ENCODE measurements at regions not wholly inside any gene's neighbourhood (a gene's known extent, or its start where the extent isn't known, plus 50 kb on each side); places are given as distances from the start of the nearest gene placed in this dataset.
"Not testable (repeated sequence)": the region's sequence is repeated elsewhere in the genome, so short reads cannot be mapped to it uniquely, and the experiment has no call there.

DNA sequence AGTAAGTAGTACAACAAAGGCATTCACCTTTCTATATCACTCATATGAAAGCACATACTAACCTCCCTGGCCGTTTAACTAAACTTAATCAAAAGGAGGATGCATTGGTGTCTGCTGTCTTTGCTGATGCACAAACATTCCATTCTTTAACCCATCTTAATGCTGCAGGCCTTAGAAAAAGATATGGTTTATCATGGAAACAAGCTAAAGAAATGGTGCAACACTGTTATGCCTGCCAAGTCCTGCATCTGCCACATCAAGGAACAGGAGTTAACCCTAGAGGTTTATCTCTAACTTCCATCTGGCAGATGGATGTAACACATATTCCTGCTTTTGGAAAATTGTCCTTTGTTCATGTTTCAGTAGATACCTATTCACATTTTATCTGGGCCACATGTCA lies 296.5 kb upstream of the DKK2 start:
- not testable (repeated sequence) for TF ChIP-seq POLR2A (IDR thresholded peaks at IDR 0.05; ENCODE audit: low read depth); POLR2AphosphoS5 (IDR thresholded peaks at IDR 0.05)
